GM18951 (cell line): ENCODE measurements at regions not wholly inside any gene's neighbourhood (a gene's known extent, or its start where the extent isn't known, plus 50 kb on each side); places are given as distances from the start of the nearest gene placed in this dataset.

Experiments used
- POLR2A ChIP-seq: IDR thresholded peaks from 4 replicates; pipeline ENCODE4 v1.6.1; 2011; ENCODE audit warnings: mild to moderate bottlenecking; ENCODE audit not compliant: insufficient read length, insufficient read depth; ENCODE audit errors: extremely low read depth
- in situ Hi-C: fragments of 300-500 bp; cut with MboI; formaldehyde crosslinking; loops from one replicate; pipeline ENCODE4 v1.12.0; 2022; ENCODE audit warnings: low sequenced_read_pairs, mixed read lengths, inconsistent platforms; ENCODE audit not compliant: unreplicated experiment

DNA sequence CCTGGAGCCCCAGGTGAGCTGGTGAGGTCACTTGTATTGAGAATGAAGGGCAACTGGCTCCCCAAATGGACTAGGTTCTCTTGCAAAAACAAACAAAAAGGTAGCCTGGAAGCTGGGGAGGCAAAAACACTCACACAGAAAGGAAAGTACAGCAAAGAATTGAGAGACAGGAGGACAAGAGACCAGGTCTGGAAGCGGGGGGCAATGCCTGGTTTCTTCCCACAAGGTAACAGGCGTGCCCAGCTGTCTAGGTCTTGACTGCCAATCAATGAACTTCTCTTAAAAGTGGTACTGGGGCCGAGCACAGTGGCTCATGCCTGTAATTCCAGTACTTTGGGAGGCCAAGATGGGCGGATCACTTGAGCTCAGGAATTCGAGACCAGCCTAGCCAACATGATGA, 356.4 kb upstream of the TSHZ3 start:
- in situ Hi-C loops, result no loop called here
- no peak for TF ChIP-seq POLR2A

DNA sequence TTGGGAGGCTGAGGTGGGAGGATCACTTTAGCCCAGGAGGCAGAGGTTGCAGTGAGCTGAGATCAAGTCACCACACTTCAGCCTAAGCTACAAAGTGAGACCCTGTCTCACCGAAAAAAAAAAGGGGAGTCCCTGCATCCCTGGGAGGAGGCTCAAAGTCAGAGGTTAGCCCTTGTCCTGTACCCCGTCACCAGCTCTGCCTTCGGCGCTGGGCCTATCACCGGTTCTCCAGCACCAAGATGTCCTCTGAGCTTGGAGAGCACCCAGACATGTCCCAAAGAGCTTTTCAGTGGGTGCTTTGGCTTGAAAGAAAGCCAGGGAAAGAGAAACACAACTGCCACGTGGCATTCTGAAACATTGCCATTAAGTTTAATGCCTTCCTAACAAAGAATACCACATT, 356.9 kb upstream of the TSHZ3 start:
- no peak for TF ChIP-seq POLR2A

DNA sequence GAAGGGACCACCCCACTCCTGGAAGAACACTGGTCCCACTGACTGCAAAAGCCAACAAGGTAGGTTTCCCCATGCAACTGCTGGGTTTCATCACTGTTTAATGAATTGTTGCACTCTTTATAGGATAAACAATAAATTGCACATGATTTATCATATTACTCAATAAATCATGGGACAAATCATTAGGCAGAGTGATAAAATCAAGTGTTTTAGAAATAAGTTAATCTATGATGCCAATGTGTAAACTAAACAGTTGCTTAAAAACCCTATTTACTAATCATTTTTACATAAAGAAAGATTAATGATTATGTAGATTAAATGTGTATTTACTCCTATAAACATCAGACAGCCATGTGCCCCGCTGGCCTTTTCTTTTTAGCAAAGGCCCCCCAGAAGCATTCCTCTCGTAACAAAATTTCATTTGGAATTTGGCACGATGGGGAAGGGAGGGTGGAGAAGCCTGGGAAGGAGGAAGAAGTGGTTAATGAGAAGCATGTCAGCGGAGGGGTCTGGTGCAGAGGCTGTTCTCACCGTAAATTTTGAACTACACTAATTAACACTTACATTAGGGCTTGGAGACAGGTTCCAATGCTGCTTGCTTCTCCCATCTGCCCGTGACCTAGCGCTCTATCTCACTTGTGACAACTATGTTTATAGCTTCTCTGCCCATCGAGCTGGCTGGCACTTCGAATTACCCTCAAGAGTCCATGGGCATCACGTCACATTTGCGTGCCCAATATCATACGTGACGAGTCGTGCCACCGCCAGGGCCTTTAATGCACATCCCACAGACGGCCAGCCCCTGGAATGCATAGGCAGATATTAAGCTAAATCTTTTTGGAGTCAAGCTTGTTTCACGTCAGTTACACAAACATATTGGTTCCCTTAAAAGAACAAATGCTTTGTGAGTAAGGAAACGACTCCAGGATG, 357.7 kb upstream of the TSHZ3 start:
- in situ Hi-C loops, result no loop called here
- TF ChIP-seq POLR2A, result no peak

More for the DNA sequence above, 356.9 kb upstream of the TSHZ3 start:
- in situ Hi-C loops, result no loop called here

DNA sequence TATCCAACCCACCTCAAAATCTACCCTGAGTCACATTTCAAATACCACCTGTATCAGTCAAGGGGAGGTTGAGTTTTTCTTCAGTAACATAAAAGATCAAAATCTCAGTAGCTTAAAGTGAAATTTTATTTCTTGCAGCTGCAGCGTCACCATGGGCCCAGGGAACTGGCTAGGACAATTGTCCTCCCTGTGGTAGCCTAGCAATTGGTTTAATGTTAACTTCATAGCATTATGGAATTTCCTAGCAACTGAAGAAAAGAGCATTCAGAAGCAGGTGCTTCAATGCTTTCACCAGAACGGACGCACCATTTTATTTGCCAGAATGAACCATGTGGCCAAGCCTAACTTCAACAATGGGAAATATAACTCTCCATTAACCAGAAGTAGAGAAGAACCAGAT, 359.3 kb upstream of the TSHZ3 start:
- in situ Hi-C loops, result no loop called here
- no peak for TF ChIP-seq POLR2A

DNA sequence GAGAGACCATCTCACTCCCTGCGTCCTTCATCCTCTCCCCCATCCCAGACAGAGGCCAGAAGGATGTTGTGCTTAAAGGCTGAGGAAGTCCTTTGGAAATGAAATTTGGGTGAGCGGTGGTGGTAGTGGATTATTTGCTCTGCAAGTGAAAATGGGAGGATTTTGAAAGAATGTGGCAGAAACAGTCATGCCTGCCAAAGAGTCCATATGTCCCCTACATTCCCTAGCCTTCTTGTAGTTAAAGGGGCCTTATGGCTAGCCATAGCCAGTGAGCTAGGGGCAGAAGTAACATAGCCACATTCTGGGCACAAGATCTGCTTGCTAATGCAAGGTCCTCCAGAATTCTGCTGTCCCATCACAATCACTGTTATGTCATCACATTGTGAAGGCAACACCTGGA, 360.2 kb upstream of the TSHZ3 start:
- TF ChIP-seq POLR2A, result no peak
- in situ Hi-C loops, result no loop called here

DNA sequence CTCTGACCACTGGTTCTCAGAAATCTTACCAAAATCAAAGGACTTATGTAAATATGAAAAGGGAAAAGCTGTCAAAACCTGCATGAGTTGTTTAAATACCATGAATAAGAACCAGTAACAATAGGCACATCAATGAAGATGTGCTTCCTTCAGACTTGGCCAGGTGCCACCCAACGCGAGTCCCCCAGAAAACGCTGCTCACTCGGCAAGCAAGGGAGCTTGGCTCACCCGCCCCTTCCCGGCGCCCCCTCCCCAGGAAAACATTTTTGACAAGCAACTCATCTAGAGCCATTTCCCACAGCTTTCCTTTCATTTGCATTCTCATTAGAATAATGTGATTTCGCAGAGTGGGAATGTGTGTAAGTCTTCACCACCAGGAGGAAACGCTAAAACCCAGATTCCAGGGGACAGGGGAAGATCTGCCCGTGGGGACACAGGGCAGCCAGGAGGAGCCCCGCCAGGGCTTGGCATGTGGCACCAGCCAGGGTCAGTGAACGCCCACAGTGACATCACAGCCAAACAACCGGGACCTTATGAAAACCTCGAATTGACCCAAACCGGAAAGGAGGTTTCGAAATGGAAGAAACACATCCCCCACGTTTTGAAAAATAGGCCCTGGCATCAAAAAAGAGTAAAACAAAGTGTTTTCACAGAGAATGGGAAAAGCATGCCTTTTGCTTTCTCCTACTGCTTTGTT, 366.2 kb upstream of the TSHZ3 start:
- no peak for TF ChIP-seq POLR2A
- in situ Hi-C loops, result no loop called here

DNA sequence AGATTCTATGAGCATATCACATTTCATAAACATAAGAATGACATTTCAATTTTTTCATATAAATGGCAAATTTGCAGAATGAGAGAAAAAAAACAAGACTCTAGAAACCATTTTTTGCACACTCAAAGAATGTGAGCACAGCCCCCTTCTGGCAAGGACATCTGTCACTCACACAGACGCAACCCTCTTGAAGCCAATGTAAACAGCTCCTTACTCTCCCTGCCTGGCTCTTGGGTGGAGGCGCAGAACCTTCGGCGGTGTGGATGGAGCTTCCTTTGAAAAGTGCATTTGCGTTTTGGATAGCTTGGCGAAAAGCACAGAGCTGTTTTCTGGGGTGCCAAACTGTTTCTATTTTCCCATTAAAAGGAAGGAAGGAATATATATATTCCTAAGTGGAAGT, 367.6 kb upstream of the TSHZ3 start:
- no peak for TF ChIP-seq POLR2A
- in situ Hi-C loops, result no loop called here

DNA sequence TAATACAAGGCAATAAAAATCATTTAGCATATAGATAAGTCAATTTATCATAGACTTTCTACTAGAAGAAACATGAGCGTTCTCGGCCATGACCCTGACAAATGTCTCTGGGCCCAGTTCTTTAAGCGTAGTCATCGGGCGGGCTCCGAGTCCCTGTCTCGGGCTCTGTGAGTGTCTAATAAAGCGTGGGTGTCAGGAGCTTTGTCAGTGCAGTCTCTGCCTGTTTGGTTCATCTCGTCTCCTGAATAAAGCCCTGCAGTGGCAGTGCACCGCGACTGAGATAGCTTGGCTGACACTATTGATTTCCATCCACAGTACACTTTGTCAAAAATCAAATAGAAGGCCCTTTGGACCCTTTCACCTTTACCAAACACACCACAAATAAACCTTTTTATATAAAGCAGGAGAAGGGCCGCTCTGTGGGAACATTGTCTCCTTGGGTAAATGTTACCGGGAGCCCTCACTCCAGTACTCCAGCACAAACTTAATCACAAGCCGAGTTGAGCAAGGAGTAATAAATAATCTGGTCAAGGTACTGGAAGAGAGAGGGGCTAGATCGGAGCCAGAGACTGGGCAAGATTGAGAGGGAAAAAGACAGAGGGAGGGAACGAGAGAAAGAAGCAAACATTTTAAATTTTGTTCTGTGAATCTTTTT, 368.2 kb upstream of the TSHZ3 start:
- in situ Hi-C loops, result no loop called here
- TF ChIP-seq POLR2A, result no peak

DNA sequence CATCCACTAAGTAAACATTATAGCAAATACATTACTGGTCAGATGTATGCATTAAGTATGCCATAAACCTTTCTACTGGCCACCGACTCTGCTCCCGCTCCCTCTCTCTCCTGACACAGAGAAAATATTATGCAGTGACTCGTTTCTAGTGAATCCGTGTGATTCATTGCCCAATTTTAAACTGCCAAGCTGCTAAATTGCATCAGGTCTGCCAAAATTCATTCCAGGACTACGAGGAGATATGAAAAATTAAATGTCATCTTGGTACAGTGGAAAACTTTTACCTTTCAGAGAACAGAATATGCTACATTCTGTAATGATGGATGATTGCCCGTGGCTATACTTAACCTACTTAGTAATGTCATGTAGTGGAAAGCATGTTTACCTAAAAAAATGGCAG, 368.8 kb upstream of the TSHZ3 start:
- in situ Hi-C loops, result no loop called here
- TF ChIP-seq POLR2A, result no peak

DNA sequence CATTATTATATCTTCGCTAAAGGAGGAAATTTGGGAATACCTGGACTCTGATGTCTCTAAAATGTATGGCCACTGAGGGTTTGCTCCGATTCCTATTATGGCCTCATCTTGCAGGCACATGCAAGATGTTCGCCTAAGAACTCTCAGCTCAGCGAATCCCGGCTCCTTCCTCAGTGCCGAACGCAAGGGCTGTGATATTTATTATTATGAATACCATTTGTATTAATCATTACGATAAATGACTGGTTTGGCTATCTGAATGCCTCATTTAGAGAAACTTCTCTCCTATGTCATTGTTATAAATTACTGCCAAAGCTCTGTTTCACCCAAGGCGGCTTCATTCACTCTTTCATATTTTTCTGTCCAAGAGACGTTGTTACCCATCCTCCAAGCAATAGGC, 369.7 kb upstream of the TSHZ3 start:
- in situ Hi-C loops, result no loop called here
- no peak for TF ChIP-seq POLR2A

DNA sequence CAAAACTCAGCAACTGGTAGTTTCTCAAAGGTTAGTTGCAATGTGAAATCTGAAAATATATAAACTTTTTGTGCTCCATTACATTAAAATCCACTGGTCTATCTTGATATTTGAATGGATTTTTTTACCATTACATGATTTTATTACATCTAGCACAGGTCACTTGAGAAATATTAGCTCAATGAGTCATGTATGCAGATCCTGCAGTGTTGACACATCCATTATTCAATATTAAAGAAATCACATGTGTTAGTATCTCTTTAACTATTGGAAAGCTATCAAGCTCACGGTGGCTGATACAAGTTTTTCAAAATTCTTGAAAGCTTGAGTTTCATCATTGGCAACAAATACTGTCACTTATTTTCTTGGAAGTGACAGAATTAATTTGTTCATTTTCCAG, 373.9 kb upstream of the TSHZ3 start:
- in situ Hi-C loops, result no loop called here
- no peak for TF ChIP-seq POLR2A

DNA sequence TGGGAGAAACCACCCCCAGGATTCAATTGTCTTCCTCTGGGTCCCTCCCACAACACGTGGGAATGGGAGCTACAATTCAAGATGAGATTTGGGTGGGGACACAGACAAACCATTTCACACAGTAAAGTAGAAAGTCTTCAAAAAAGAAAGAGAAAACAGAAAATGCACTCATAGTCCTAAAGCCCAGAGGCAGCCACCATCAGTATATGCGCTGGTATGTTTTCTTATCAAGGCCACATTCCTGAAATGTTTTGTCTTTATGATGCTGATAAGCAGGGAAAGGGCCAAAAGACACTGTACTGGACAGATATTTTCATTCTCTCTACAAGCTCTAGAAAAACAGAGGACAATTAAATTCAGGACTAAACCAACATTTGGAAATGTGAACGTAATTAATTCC, 375.8 kb upstream of the TSHZ3 start:
- TF ChIP-seq POLR2A, result no peak
- in situ Hi-C loops, result no loop called here

DNA sequence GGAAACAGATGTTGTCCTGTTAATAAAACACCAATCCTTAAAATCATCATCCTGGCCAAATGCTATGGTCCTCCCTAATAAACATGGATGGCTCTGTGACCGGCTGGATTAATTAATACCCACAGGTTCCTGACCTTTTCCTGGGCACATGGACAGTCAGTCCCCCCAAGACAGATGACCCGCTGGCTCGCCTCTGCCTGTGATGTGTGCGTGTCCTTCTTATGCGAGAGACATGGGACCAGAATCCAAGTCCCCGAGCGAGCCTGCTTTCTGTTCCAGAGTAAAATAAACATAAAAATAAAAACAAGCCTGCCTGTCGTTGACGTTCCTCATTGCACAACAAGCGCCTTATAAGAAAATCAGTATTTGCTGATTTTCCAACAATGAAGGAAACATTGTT, 378.3 kb upstream of the TSHZ3 start:
- in situ Hi-C loops, result no loop called here
- no peak for TF ChIP-seq POLR2A
